ENCODE measurements at regions not wholly inside any gene's neighbourhood (a gene's known extent, or its start where the extent isn't known, plus 50 kb on each side); places are given as distances from the start of the nearest gene placed in this dataset.

DNA sequence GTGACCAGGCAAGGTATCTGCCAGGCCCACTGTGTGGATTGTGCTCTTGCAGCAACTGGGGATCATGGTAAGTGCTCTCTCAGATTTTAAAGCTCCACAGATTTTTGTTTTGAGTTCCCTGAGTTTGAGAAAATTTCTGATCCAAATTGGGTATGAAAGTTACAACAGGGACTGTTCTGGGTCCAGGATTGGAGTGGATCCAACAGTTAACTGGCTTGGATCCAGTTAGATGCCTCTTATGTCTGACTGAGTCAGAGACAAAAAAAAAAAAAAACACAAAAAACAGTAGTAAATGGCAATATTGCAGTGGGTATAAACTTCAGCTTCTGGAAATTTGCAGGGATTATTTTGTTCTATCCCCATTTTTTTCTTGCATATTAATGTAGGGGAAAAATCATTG lies 598.8 kb downstream of the C12orf50 start (continued):
- TF ChIP-seq, protein P1, sequence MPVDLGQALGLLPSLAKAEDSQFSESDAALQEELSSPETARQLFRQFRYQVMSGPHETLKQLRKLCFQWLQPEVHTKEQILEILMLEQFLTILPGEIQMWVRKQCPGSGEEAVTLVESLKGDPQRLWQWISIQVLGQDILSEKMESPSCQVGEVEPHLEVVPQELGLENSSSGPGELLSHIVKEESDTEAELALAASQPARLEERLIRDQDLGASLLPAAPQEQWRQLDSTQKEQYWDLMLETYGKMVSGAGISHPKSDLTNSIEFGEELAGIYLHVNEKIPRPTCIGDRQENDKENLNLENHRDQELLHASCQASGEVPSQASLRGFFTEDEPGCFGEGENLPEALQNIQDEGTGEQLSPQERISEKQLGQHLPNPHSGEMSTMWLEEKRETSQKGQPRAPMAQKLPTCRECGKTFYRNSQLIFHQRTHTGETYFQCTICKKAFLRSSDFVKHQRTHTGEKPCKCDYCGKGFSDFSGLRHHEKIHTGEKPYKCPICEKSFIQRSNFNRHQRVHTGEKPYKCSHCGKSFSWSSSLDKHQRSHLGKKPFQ (tag by site-specific recombination; IDR thresholded peaks at IDR 0.05) = no peak
- no peak for TF ChIP-seq ZBTB8A (tag by site-specific recombination; IDR thresholded peaks at IDR 0.05)
- TF ChIP-seq, protein P2, sequence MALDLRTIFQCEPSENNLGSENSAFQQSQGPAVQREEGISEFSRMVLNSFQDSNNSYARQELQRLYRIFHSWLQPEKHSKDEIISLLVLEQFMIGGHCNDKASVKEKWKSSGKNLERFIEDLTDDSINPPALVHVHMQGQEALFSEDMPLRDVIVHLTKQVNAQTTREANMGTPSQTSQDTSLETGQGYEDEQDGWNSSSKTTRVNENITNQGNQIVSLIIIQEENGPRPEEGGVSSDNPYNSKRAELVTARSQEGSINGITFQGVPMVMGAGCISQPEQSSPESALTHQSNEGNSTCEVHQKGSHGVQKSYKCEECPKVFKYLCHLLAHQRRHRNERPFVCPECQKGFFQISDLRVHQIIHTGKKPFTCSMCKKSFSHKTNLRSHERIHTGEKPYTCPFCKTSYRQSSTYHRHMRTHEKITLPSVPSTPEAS (tag by site-specific recombination; IDR thresholded peaks at IDR 0.05) = no peak
- no peak for TF ChIP-seq SETDB1 (IDR thresholded peaks at IDR 0.05; ENCODE audit: insufficient read length, low read length)
- no peak for TF ChIP-seq ZNF501 (tag by site-specific recombination; IDR thresholded peaks at IDR 0.05)
- TF ChIP-seq, protein P3, sequence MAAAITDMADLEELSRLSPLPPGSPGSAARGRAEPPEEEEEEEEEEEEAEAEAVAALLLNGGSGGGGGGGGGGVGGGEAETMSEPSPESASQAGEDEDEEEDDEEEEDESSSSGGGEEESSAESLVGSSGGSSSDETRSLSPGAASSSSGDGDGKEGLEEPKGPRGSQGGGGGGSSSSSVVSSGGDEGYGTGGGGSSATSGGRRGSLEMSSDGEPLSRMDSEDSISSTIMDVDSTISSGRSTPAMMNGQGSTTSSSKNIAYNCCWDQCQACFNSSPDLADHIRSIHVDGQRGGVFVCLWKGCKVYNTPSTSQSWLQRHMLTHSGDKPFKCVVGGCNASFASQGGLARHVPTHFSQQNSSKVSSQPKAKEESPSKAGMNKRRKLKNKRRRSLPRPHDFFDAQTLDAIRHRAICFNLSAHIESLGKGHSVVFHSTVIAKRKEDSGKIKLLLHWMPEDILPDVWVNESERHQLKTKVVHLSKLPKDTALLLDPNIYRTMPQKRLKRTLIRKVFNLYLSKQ (tag by site-specific recombination; IDR thresholded peaks at IDR 0.05; ENCODE audit: borderline replicate concordance) = no peak
- no peak for TF ChIP-seq ZNF19 (tag by site-specific recombination; IDR thresholded peaks at IDR 0.05; ENCODE audit: low read depth)

DNA sequence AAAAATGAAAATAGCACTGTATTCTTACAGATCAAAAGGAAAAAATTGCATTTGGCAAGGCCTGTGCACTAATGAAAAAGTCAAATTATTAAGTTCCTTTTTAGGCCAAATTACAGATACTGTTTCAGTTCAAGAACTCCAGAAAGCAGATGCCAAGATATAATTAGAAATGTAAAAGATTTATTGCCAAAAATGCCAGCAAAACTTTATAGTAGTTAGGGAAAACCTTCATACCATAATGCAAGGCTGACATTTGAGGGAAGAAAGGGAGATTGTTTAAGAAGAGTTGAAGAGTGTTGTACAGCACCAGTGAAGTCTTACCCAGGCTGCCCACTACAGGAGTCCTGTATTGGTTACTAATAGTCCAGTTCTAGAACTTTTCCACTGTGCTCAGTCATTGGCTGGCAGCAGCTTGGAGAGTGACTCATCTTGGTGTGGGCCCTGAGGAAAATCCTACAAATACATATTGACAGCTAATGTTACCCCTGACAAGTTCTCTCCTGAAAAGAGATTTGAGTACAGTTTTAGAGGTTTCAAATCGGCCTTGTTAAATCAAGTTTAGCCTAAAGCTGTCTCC lies 600.4 kb downstream of the C12orf50 start:
- Histone ChIP-seq H3K4me1 (ENCODE audit: control insufficient read depth, insufficient read depth, low read length) (no peaks in the 10 kb centered on the region), H3K9me3 (ENCODE audit: control insufficient read depth, insufficient read depth, low read depth, low read length) (no peaks in the 10 kb centered on the region), H3K36me3 (ENCODE audit: control insufficient read depth in 2 of 2, insufficient read depth in 1 of 2, low read length in 2 of 2) (no peaks in the 10 kb centered on the region), H3K4me3 (ENCODE audit: low read depth, low read length) (no peak overlapping the region), H3K27ac (ENCODE audit: extremely low read depth, low read depth, low read length) (no peak overlapping the region)
- TF ChIP-seq ZNF529 (tag by site-specific recombination; IDR thresholded peaks at IDR 0.05; ENCODE audit: insufficient replicate concordance) = no peak
- no peak for TF ChIP-seq ZNF747 (tag by site-specific recombination; IDR thresholded peaks at IDR 0.05)
- no peak for TF ChIP-seq ZNF354C (tag by site-specific recombination; IDR thresholded peaks at IDR 0.05; ENCODE audit: borderline replicate concordance, low read depth)
- TF ChIP-seq KLF16 (tag by site-specific recombination; IDR thresholded peaks at IDR 0.05) = no peak
- TF ChIP-seq ZFP69B (tag by site-specific recombination; IDR thresholded peaks at IDR 0.05) = no peak
- TF ChIP-seq, protein P4, sequence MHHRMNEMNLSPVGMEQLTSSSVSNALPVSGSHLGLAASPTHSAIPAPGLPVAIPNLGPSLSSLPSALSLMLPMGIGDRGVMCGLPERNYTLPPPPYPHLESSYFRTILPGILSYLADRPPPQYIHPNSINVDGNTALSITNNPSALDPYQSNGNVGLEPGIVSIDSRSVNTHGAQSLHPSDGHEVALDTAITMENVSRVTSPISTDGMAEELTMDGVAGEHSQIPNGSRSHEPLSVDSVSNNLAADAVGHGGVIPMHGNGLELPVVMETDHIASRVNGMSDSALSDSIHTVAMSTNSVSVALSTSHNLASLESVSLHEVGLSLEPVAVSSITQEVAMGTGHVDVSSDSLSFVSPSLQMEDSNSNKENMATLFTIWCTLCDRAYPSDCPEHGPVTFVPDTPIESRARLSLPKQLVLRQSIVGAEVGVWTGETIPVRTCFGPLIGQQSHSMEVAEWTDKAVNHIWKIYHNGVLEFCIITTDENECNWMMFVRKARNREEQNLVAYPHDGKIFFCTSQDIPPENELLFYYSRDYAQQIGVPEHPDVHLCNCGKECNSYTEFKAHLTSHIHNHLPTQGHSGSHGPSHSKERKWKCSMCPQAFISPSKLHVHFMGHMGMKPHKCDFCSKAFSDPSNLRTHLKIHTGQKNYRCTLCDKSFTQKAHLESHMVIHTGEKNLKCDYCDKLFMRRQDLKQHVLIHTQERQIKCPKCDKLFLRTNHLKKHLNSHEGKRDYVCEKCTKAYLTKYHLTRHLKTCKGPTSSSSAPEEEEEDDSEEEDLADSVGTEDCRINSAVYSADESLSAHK (tag by site-specific recombination; IDR thresholded peaks at IDR 0.05) = no peak
- TF ChIP-seq, protein P5, sequence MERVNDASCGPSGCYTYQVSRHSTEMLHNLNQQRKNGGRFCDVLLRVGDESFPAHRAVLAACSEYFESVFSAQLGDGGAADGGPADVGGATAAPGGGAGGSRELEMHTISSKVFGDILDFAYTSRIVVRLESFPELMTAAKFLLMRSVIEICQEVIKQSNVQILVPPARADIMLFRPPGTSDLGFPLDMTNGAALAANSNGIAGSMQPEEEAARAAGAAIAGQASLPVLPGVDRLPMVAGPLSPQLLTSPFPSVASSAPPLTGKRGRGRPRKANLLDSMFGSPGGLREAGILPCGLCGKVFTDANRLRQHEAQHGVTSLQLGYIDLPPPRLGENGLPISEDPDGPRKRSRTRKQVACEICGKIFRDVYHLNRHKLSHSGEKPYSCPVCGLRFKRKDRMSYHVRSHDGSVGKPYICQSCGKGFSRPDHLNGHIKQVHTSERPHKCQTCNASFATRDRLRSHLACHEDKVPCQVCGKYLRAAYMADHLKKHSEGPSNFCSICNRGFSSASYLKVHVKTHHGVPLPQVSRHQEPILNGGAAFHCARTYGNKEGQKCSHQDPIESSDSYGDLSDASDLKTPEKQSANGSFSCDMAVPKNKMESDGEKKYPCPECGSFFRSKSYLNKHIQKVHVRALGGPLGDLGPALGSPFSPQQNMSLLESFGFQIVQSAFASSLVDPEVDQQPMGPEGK (tag by site-specific recombination; IDR thresholded peaks at IDR 0.05) = no peak
- TF ChIP-seq IKZF3 (tag by site-specific recombination; IDR thresholded peaks at IDR 0.05) = no peak
- no peak for TF ChIP-seq SCRT2 (tag by site-specific recombination; IDR thresholded peaks at IDR 0.05)
- no peak for TF ChIP-seq GLI4 (tag by site-specific recombination; IDR thresholded peaks at IDR 0.05)
- TF ChIP-seq, protein P6, sequence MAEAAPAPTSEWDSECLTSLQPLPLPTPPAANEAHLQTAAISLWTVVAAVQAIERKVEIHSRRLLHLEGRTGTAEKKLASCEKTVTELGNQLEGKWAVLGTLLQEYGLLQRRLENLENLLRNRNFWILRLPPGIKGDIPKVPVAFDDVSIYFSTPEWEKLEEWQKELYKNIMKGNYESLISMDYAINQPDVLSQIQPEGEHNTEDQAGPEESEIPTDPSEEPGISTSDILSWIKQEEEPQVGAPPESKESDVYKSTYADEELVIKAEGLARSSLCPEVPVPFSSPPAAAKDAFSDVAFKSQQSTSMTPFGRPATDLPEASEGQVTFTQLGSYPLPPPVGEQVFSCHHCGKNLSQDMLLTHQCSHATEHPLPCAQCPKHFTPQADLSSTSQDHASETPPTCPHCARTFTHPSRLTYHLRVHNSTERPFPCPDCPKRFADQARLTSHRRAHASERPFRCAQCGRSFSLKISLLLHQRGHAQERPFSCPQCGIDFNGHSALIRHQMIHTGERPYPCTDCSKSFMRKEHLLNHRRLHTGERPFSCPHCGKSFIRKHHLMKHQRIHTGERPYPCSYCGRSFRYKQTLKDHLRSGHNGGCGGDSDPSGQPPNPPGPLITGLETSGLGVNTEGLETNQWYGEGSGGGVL (tag by site-specific recombination; IDR thresholded peaks at IDR 0.05) = no peak
- TF ChIP-seq ZNF266 (tag by site-specific recombination; IDR thresholded peaks at IDR 0.05; ENCODE audit: low read depth) = no peak
- no peak for TF ChIP-seq ZNF138 (tag by site-specific recombination; IDR thresholded peaks at IDR 0.05; ENCODE audit: borderline replicate concordance)
- TF ChIP-seq ZNF274 (IDR thresholded peaks at IDR 0.05; ENCODE audit: low read length) = no peak
- no peak for TF ChIP-seq ZNF274 (tag by site-specific recombination; IDR thresholded peaks at IDR 0.05; ENCODE audit: borderline replicate concordance)
- TF ChIP-seq KLF10 (tag by site-specific recombination; IDR thresholded peaks at IDR 0.05) = no peak
- POLR2A ChIA-PET = no interaction called here
- CTCF ChIA-PET = no interaction called here
